TTC549 (cell line): ENCODE measurements at regions not wholly inside any gene's neighbourhood (a gene's known extent, or its start where the extent isn't known, plus 50 kb on each side); places are given as distances from the start of the nearest gene placed in this dataset.

Experiments used
- FAIRE-seq: peaks from 2 replicates; lab custom pipeline; 2012; peaks lifted over from hg19 to GRCh38; lab: Jason Lieb, UNC

- no peak for FAIRE-seq
Observed at GRCh38 chr2:79453918-79454317, 58.9 kb upstream of the CTNNA2 start.

- FAIRE-seq, result no peak
Observed at GRCh38 chr2:79452651-79453050, 60.2 kb upstream of the CTNNA2 start.

- no peak for FAIRE-seq
Observed at GRCh38 chr2:79447463-79447862, 65.4 kb upstream of the CTNNA2 start.

- FAIRE-seq, result no peak
Observed at GRCh38 chr2:79446313-79446712, 66.5 kb upstream of the CTNNA2 start.

- FAIRE-seq, result no peak
Observed at GRCh38 chr2:79437433-79438267, 75.2 kb upstream of the CTNNA2 start.

GRCh38 chr2:79434362-79434761 lies 78.5 kb upstream of the CTNNA2 start:
- no peak for FAIRE-seq

- no peak for FAIRE-seq
Observed at GRCh38 chr2:79432731-79433146, 80.1 kb upstream of the CTNNA2 start.

DNA sequence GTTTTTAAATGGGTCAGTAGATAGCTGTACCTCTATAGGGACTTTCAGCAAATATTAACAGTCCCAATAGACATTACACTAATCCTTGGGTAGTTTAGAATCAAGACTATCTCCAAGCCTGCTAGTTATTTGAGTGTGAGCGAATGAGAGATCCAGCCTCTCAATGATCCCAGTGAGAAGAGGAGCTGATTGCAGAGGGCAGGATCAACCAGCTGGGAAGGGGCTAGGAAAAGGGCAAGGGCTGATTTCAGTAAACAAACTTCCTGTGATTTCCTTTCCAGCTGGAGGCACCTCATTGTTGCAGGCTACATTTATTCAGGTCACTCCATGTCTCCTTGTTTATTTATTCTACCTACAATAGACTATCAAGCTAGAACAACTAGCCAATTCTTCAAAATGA lies 84.1 kb upstream of the CTNNA2 start:
- no peak for FAIRE-seq

DNA sequence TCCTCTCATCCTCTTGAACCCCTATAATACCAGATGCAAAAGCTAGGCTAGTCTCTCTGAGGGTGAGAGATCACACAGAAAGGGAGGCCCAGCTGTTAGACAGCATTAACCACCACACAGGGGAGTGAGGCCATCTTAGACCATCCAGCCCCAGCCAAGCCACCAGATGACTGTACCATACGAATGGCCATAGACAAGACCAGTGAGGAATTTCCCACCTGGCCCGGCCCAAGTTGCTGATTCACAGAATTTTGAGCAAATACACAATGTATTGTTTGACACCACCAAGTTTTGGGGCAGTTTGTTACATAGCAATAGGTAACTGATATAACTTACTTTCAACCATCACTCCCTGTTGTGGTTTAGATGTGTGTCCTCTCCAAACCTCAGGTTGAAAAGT lies 98.2 kb upstream of the CTNNA2 start:
- no peak for FAIRE-seq

GRCh38 chr2:79394485-79394859 lies 118.4 kb upstream of the CTNNA2 start:
- FAIRE-seq, result no peak

GRCh38 chr2:79393806-79394484 lies 118.9 kb upstream of the CTNNA2 start:
- FAIRE-seq, result no peak

DNA sequence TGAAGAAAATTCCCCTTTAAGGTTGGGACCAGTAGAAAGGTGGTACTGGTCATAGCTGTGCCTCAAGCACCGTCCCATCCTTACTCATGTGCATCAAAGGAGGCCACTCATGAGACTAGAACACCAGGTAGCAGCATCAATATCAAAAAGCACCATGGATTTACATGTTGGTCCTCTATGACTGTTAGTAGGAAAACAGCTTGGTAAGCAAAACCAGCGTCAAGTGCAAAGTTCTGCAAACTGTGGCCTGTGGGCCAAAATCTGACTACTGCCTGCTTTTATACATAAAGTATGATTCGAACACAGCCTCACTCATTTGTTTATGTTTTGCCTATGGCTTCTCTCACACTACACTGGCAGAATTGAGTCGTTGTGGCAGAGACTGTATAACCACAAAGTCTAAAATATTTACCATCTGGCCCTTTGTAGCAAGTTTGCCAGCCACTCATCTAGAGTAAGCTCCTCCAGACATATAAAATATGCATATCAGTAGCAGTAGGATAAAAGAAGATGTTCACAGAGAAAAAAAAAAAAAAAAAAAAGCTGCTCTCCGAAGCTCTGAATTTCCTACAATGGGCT lies 119.7 kb upstream of the CTNNA2 start:
- no peak for FAIRE-seq

- FAIRE-seq, result no peak
Observed at GRCh38 chr2:79389481-79389880, 123.4 kb upstream of the CTNNA2 start.

DNA sequence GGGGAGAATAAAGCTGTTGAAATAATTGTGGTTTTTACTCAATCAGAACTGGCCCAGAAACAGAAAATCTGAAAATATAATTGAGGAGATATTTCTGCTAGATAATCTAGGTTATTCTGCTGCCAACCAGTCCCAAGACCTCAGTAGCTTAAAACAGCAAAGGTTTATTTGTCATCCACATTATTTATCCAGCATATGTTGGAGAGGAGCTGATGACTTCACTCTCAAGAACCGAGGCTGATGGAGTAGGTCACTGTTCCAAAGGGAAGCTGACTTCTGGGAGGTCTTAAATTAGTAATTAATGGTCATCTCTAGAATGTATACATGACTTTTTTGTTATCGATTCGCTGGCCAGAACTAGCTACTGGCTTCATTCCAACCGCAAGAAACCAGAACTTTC lies 124.8 kb upstream of the CTNNA2 start:
- no peak for FAIRE-seq

GRCh38 chr2:79387431-79387830 lies 125.4 kb upstream of the CTNNA2 start:
- no peak for FAIRE-seq

- FAIRE-seq, result no peak
Observed at GRCh38 chr2:79383681-79384080, 129.2 kb upstream of the CTNNA2 start.

- FAIRE-seq, result no peak
Observed at GRCh38 chr2:79375817-79376216, 137.0 kb upstream of the CTNNA2 start.

- no peak for FAIRE-seq
Observed at GRCh38 chr2:79373358-79374130, 139.3 kb upstream of the CTNNA2 start.

- FAIRE-seq, result no peak
Observed at GRCh38 chr2:79370976-79371538, 141.8 kb upstream of the CTNNA2 start.

GRCh38 chr2:79369127-79369526 lies 143.7 kb upstream of the CTNNA2 start:
- FAIRE-seq, result no peak

- no peak for FAIRE-seq
Observed at GRCh38 chr2:79368116-79368630, 144.7 kb upstream of the CTNNA2 start.

DNA sequence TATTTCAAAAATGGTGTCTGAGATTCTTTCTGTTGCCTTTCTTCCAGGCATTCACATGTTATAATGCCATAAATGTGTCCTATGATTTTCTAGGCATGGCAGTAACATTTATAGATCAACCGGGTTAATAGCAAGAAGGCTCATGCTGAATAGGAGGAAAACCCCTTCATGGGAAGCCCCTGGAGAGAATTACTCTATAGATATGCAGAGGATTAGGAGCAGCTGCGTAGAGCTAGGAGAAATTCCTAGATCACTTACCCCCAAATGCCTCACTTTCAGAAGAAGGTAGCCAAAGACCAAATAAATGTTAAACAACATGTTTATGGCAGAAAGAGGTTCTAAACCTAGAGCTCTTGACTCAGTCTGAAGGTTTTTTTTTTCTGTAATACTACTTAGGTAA lies 153.4 kb upstream of the CTNNA2 start:
- FAIRE-seq, result no peak
